ENCODE measurements at regions not wholly inside any gene's neighbourhood (a gene's known extent, or its start where the extent isn't known, plus 50 kb on each side); places are given as distances from the start of the nearest gene placed in this dataset.
"Not testable (repeated sequence)": the region's sequence is repeated elsewhere in the genome, so short reads cannot be mapped to it uniquely, and the experiment has no call there.

GRCh38 chr6:140653972-140654371 lies 1279.5 kb upstream of the CITED2 start:
- intact Hi-C loops (cut with DNase I), result no loop called here
- DNase-seq, result no peak
- ATAC-seq (ENCODE audit: poor library complexity), result no peak

- intact Hi-C loops (cut with DNase I), result no loop called here
- DNase-seq (no peak), ATAC-seq (ENCODE audit: poor library complexity) (no peak)
Observed at GRCh38 chr6:140653506-140653905, 1279.1 kb upstream of the CITED2 start.

GRCh38 chr6:140649502-140649901 lies 1275.1 kb upstream of the CITED2 start:
- DNase-seq; ATAC-seq (ENCODE audit: poor library complexity); intact Hi-C loops (cut with DNase I): not testable (repeated sequence)

GRCh38 chr6:140647322-140647721 lies 1272.9 kb upstream of the CITED2 start:
- intact Hi-C loops (cut with DNase I); ATAC-seq (ENCODE audit: poor library complexity); DNase-seq: not testable (repeated sequence)

DNA sequence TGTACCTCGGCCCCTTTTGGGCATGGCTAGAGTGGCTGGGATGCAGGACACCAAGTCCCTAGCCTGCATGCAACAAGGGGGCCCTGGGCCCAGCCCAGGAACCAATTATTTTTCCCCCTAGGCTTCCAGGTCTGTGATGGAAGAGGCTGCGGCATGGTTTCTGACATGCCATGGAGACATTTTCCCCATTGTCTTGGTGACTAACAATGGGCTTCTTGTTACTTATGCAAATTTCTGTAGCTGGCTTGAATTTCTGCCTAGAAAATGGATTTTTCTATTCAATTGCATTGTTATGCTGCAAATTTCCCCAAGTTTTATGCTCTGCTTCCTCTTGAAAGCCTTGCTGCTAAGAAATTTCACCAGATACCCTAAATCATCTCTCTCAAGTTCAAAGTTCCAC lies 1269.6 kb upstream of the CITED2 start:
- ATAC-seq (ENCODE audit: poor library complexity), result no peak
- intact Hi-C loops (cut with DNase I), result no loop called here
- no peak for DNase-seq

GRCh38 chr6:140641412-140641811 lies 1267.0 kb upstream of the CITED2 start:
- intact Hi-C loops (cut with DNase I), result no loop called here
- DNase-seq (no peak), ATAC-seq (ENCODE audit: poor library complexity) (no peak)

- intact Hi-C loops (cut with DNase I), result no loop called here
- no peak for ATAC-seq (ENCODE audit: poor library complexity)
- no peak for DNase-seq
Observed at GRCh38 chr6:140636908-140637402, 1262.5 kb upstream of the CITED2 start.

GRCh38 chr6:140636271-140636907 lies 1261.9 kb upstream of the CITED2 start:
- intact Hi-C loops (cut with DNase I), result no loop called here
- DNase-seq (no peak), ATAC-seq (ENCODE audit: poor library complexity) (no peak)

- ATAC-seq (ENCODE audit: poor library complexity) (no peak), DNase-seq (no peak)
- intact Hi-C loops (cut with DNase I), result no loop called here
Observed at GRCh38 chr6:140627002-140627401, 1252.6 kb upstream of the CITED2 start.

DNA sequence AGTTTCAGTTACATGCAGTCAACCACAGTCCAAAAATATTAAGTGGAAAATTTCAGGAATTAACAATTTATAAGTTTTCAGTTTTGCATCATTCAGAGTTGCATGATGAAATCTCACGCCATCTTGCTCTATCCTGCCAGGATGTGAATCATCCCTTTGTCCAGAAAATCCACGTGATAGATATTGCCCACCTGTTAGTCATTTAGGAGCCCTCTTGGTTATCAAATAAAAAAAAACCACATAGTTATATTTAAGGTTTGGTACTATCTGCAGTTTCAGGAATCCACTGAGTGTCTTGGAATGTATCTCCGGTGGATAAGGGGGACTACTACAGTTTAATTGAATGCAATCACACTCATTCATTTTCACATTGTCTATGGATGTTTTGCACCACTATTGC lies 1249.0 kb upstream of the CITED2 start:
- intact Hi-C loops (cut with DNase I), result no loop called here
- DNase-seq (no peak), ATAC-seq (ENCODE audit: poor library complexity) (no peak)

DNA sequence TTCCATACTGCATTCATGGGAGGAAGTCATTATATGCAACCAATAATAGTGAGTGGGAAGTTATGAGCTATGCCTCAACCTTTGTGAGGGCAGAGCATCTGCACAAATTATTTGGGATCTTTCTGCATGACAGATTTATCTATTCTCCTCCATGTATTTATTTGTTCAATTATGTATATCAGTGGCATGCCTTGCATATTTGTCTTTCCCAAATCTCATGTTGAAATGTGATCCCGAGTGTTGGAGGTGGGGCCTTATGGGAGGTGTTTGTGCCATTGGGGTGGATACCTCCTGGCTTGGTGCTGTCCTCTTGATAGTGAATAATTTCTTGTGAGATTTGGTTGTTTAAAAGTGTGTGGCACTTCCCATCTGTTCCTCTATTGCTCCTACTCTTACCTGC lies 1246.0 kb upstream of the CITED2 start:
- intact Hi-C loops (cut with DNase I), result no loop called here
- DNase-seq (no peak), ATAC-seq (ENCODE audit: poor library complexity) (no peak)

GRCh38 chr6:140609956-140610355 lies 1235.5 kb upstream of the CITED2 start:
- DNase-seq (no peak), ATAC-seq (ENCODE audit: poor library complexity) (peak; percentile 12)
- intact Hi-C loops (cut with DNase I), result no loop called here

- intact Hi-C loops (cut with DNase I), result no loop called here
- no peak for DNase-seq
- no peak for ATAC-seq (ENCODE audit: poor library complexity)
Observed at GRCh38 chr6:140609321-140609720, 1234.9 kb upstream of the CITED2 start.

GRCh38 chr6:140604786-140605185 lies 1230.3 kb upstream of the CITED2 start:
- ATAC-seq (ENCODE audit: poor library complexity), result no peak
- intact Hi-C loops (cut with DNase I), result no loop called here

DNA sequence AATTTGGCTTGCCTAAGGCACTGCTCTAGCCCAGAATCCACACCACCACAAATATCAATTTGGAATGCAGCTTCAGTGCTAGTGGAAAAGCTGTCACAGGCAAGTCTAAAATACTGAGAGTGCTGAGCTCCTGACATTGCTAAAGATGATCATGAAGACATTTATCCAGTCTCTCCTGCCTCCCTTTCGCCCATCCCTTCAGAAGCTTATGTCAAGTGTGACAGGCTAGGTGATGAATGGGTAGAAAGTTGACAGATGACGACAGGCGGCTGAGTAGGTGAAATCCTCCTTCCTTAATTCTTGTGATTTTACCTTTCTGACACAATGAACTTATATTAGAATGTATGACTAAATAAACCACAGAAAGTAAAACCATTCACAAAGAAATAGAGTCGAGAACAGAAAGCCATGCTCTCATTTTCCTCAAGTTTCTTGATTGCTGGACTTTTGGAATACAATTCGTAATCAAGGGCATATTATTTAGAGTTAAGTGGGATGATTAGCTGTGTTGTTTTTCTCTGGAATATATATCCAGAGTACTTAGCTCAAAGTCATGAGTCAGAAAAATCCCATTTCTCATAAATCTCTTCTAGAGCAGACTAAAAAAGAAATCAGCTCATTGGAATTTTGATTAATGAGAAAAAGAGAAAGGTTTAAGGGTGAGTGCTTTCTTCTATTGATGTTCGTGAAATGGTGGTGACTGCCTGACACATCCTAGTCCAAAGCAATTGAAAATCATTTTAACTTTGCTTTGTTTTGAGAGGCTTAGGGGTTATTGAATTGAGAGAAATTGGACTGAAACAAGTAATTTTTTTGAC lies 1228.2 kb upstream of the CITED2 start:
- no peak for ATAC-seq (ENCODE audit: poor library complexity)
- intact Hi-C loops (cut with DNase I), result no loop called here

More at GRCh38 chr6:140604786-140605185, 1230.3 kb upstream of the CITED2 start:
- no peak for DNase-seq

DNA sequence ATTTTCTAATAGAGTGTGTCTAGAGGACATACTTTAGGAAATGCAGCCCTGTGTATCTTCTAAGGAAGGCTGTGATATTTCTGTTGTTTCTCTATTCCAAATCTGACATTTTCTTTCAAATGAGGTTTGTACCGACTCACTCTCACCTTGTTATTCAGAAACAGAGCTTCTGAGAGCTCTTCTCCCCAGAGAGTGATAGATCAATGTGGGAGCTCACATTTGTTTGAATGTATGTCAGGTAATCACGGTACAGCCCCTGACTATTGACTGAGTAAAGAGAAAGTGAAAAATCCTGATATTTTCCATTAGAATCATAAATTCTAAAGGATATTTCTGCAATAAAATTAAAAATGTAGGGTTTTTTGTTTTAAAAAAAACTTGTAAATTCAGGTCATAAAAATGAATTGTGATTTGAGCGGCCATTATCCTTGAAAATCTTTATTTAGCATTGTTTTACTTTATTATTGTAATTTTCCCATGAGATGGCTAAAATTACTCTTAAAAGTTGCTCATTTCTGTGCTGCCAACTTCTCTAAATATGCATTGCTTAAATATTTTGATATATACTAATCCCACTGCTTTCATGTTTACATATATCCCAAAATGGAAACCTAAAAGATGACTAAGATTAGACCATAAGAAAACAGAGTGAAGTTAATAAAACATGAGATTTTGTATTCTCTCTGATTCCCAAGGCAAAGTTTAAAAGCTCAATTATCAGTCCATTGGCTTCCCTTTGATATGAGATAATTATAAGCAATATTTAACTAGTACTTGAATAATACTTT lies 1226.8 kb upstream of the CITED2 start:
- intact Hi-C loops (cut with DNase I), result no loop called here
- ATAC-seq (ENCODE audit: poor library complexity) (no peak), DNase-seq (no peak)

More for the DNA sequence above, 1228.2 kb upstream of the CITED2 start:
- DNase-seq, result no peak

DNA sequence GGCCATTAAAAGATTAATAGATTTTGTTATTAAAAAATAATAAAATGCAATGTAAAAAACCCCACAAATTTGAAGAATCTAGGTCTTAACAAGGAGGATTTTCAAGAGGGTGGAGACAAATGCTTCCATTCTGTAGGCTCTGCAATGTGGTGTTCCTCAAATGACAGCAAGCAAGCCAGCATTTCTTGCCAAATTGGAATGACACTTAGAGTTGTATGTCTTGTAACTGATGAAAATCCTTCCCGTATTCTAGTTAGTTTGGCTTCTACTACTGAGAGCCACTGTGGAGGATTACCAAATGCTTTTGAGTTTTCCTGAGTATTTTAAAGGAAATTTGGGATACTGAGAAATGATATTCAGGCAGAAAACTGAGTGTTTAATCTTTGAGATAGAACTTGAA lies 1225.5 kb upstream of the CITED2 start:
- DNase-seq (no peak), ATAC-seq (ENCODE audit: poor library complexity) (no peak)
- intact Hi-C loops (cut with DNase I), result no loop called here

DNA sequence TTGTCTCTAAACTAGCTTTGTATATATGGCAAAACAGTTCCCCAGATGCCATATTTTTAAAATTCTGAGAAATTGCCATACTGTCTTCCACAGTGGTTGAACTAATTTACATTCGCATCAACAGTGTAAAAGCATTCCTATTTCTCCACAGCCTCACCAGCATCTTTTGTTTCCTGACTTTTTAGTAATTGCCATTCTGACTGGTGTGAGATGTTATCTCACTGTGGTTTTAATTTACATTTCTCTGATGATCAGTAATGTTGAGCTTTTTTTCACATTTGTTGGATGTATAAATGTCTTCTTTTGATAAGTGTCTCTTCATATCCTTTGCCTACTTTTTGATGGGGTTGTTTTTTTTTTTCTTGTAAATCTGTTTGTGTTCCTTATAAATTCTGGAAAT lies 1222.7 kb upstream of the CITED2 start:
- DNase-seq, result no peak
- no peak for ATAC-seq (ENCODE audit: poor library complexity)
- intact Hi-C loops (cut with DNase I), result no loop called here

GRCh38 chr6:140594806-140595128 lies 1220.3 kb upstream of the CITED2 start:
- DNase-seq (no peak), ATAC-seq (ENCODE audit: poor library complexity) (no peak)
- intact Hi-C loops (cut with DNase I), result no loop called here

- ATAC-seq (ENCODE audit: poor library complexity) (no peak), DNase-seq (no peak)
Observed at GRCh38 chr6:140592877-140593276, 1218.4 kb upstream of the CITED2 start.

More at GRCh38 chr6:140592877-140593276, 1218.4 kb upstream of the CITED2 start:
- intact Hi-C loops (cut with DNase I), result no loop called here
